HepG2 (cell line): ENCODE measurements at regions not wholly inside any gene's neighbourhood (a gene's known extent, or its start where the extent isn't known, plus 50 kb on each side); places are given as distances from the start of the nearest gene placed in this dataset.

Experiments used
- CTCF ChIP-seq: sonication (generic); formaldehyde crosslinking; IDR thresholded peaks from 2 replicates; pipeline ENCODE4 v1.5.0; 2020; ENCODE audit warnings: mild to moderate bottlenecking, missing genetic modification reagents, moderate library complexity
- EHMT2 ChIP-seq: fragments of 200-600 bp; sonication (generic); IDR thresholded peaks from 2 replicates; pipeline ENCODE4 v1.7.0; 2017; ENCODE audit warnings: antibody characterized with exemption, low read depth, low read length, borderline replicate concordance
- FOXM1 ChIP-seq: sonication (generic); formaldehyde crosslinking; IDR thresholded peaks from 2 replicates; pipeline ENCODE4 v1.5.0; 2020; ENCODE audit warnings: missing genetic modification reagents
- SMC3 ChIP-seq: IDR thresholded peaks from 2 replicates; pipeline ENCODE4 v1.6.1; 2011; ENCODE audit warnings: low read length, improper control_type of control experiment
- STAG1 ChIP-seq: sonication (generic); formaldehyde crosslinking; IDR thresholded peaks from 2 replicates; pipeline ENCODE4 v1.4.0; 2020; ENCODE audit warnings: missing genetic modification reagents
- STAT5B ChIP-seq: sonication (generic); formaldehyde crosslinking; IDR thresholded peaks from 2 replicates; pipeline ENCODE4 v1.4.0; 2020; ENCODE audit warnings: missing genetic modification reagents
- ZNF7 ChIP-seq: IDR thresholded peaks from 2 replicates; pipeline ENCODE4 v1.6.1; 2016; ENCODE audit warnings: missing biosample characterization, missing genetic modification reagents

- TF ChIP-seq ZNF7 (CRISPR knock-in tag) (no peak), CTCF (CRISPR knock-in tag) (no peak), STAT5B (CRISPR knock-in tag) (no peak), SMC3 (no peak), FOXM1 (CRISPR knock-in tag) (no peak), STAG1 (CRISPR knock-in tag) (no peak), EHMT2 (no peak)
Measured at GRCh38 chr6:22010102-22010501, 286.7 kb downstream of the PRL start.
